HEK293T (cell line): ENCODE measurements at regions not wholly inside any gene's neighbourhood (a gene's known extent, or its start where the extent isn't known, plus 50 kb on each side); places are given as distances from the start of the nearest gene placed in this dataset.

Source experiments
- CTCF ChIA-PET: fragments of 350-600 bp; formaldehyde crosslinking; extraction: SDS; loops from one replicate; lab custom pipeline; 2021; ENCODE audit warnings: antibody characterized with exemption, inconsistent platforms; lab: Yijun Ruan, JAX
- POLR2A ChIA-PET: fragments of 350-600 bp; formaldehyde crosslinking; extraction: SDS; loops from one replicate; lab custom pipeline; 2020; ENCODE audit warnings: antibody characterized with exemption, inconsistent platforms; lab: Yijun Ruan, JAX
- DNase-seq: peaks from one replicate; pipeline ENCODE4 v3.0.0; 2012; ENCODE audit warnings: mixed read lengths; ENCODE audit errors: extremely low spot score
- ARNT ChIP-seq: fragments of 450-650 bp; IDR thresholded peaks from 2 replicates; pipeline ENCODE4 v1.6.1; 2017; ENCODE audit warnings: mild to moderate bottlenecking
- BHLHE40 ChIP-seq: fragments of 450-650 bp; IDR thresholded peaks from 2 replicates; pipeline ENCODE4 v1.6.1; 2016; ENCODE audit warnings: mild to moderate bottlenecking, moderate library complexity, borderline replicate concordance
- CTBP1 ChIP-seq: fragments of 450-650 bp; IDR thresholded peaks from 2 replicates; pipeline ENCODE4 v1.6.1; 2016; ENCODE audit warnings: borderline replicate concordance
- ELF4 ChIP-seq: fragments of 450-650 bp; IDR thresholded peaks from 2 replicates; pipeline ENCODE4 v1.6.1; 2017; ENCODE audit warnings: antibody characterized with exemption
- FOXA1 ChIP-seq: fragments of 450-650 bp; IDR thresholded peaks from 2 replicates; pipeline ENCODE4 v1.6.1; 2016; ENCODE audit warnings: mild to moderate bottlenecking
- FOXK2 ChIP-seq: fragments of 450-650 bp; IDR thresholded peaks from 2 replicates; pipeline ENCODE4 v1.6.1; 2016; ENCODE audit warnings: mild to moderate bottlenecking
- FOXM1 ChIP-seq: fragments of 450-650 bp; IDR thresholded peaks from 2 replicates; pipeline ENCODE4 v1.6.1; 2017; ENCODE audit warnings: mild to moderate bottlenecking, borderline replicate concordance
- HDGF ChIP-seq: fragments of 450-650 bp; IDR thresholded peaks from 2 replicates; pipeline ENCODE4 v1.6.1; 2017; ENCODE audit warnings: antibody characterized with exemption, borderline replicate concordance
- L3MBTL2 ChIP-seq: fragments of 450-650 bp; conservative IDR thresholded peaks from 2 replicates; pipeline ENCODE4 v1.6.1; 2016; ENCODE audit warnings: mild to moderate bottlenecking
- LEF1 ChIP-seq: fragments of 450-650 bp; IDR thresholded peaks from 2 replicates; pipeline ENCODE4 v1.6.1; 2017; ENCODE audit warnings: mild to moderate bottlenecking, borderline replicate concordance
- NFRKB ChIP-seq: fragments of 450-650 bp; IDR thresholded peaks from 2 replicates; pipeline ENCODE4 v1.6.1; 2016; ENCODE audit warnings: mild to moderate bottlenecking, moderate library complexity
- SP1 ChIP-seq: fragments of 450-650 bp; IDR thresholded peaks from 2 replicates; pipeline ENCODE4 v1.6.1; 2017
- SUZ12 ChIP-seq: fragments of 450-650 bp; IDR thresholded peaks from 2 replicates; pipeline ENCODE4 v1.6.1; 2016; ENCODE audit warnings: mild to moderate bottlenecking
- TARDBP ChIP-seq: fragments of 450-650 bp; IDR thresholded peaks from 2 replicates; pipeline ENCODE4 v1.6.1; 2016
- ZNF384 ChIP-seq: fragments of 450-650 bp; IDR thresholded peaks from 2 replicates; pipeline ENCODE4 v1.6.1; 2016
- TF ChIP-seq, protein P1 (sequence below): fragments of 450-650 bp; IDR thresholded peaks from 2 replicates; pipeline ENCODE4 v1.6.1; 2016

DNA sequence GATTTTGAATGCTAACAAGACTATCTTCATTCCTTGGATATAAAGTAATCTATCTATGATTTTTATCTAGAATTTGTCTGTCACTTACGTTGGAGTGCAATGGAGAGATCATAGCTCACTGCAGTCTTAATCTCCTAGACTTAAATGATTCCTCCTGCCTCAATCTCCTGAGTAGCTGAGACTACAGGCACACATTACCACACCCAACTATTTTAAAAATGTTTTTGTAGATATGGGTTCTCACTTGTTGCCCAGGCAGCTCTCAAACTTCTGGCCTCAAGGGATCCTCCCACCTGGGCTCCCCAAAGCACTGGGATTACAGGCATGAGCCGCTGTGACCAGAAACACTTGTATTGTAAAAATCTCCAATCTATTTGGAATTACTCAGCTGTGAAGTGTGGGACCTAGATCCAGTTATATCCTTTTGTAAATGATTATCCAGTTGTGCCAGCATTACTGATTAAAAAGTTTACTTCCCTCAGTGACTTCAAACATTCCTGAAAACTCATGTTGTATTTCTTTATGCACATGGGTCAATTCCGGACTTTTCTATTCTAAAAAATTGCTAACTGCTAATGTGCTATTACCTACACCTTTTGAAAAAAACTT, 1793.8 kb upstream of the WWC1 start:
- POLR2A ChIA-PET = no interaction called here

DNA sequence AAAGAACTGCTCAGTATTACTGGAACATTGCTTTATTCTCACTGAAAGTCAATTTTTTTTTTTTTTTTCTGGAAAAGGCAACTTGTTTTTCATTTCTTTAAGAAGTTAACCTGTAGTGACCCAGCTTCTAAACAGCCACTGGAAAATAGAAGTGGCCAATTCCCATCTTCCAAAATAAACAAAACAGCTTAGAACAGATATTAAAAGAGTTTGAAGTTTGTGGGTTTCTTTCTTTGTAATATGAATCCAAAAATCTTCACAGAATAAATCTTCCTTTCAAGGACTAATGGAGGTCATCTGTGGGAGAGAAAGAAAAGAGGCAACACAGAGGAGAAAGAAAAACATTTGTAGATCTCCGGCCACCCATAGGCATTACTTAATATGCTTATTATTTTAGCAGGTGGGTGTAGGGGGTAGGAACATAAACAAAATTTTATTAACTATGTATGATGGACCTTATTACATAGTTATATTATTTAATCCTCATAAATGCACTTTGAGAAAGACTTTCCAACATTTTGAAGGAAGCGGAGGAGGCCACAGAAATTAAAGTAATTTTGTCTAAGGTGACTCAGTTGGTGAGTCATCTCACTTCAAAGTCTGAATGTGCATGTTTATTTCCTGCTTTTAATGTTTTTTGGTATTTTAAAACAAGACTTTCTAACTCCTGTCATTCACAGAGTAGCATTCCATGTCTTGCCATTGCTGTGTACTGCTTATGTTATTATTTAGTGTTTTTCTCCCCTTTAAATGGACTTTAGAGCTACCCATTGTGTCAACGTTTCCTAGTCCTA, 1791.8 kb upstream of the WWC1 start:
- CTCF ChIA-PET = no interaction called here
- POLR2A ChIA-PET = no interaction called here
- TF ChIP-seq L3MBTL2 (no peak), ARNT (no peak)
- TF ChIP-seq, protein P1, sequence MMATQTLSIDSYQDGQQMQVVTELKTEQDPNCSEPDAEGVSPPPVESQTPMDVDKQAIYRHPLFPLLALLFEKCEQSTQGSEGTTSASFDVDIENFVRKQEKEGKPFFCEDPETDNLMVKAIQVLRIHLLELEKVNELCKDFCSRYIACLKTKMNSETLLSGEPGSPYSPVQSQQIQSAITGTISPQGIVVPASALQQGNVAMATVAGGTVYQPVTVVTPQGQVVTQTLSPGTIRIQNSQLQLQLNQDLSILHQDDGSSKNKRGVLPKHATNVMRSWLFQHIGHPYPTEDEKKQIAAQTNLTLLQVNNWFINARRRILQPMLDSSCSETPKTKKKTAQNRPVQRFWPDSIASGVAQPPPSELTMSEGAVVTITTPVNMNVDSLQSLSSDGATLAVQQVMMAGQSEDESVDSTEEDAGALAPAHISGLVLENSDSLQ = no peak
- DNase-seq = no peak

More for the DNA sequence above, 1793.8 kb upstream of the WWC1 start:
- CTCF ChIA-PET = interaction anchor here (0.6 kb wide), 2 partner anchors 57 to 253 kb away, joined by 3 to 9 read pairs; no protein-coding TSS in a partner anchor
- no peak for TF ChIP-seq L3MBTL2
- TF ChIP-seq ELF4 = no peak
- no peak for TF ChIP-seq CTBP1
- no peak for TF ChIP-seq FOXA1
- TF ChIP-seq HDGF = no peak
- TF ChIP-seq, protein P1 = no peak
- TF ChIP-seq SP1 = no peak
- TF ChIP-seq BHLHE40 = no peak
- no peak for TF ChIP-seq LEF1
- TF ChIP-seq FOXK2 = no peak
- TF ChIP-seq ZNF384 = no peak
- TF ChIP-seq FOXM1 = no peak
- TF ChIP-seq TARDBP = no peak
- TF ChIP-seq NFRKB = no peak
- no peak for TF ChIP-seq ARNT
- no peak for TF ChIP-seq SUZ12
- no peak for DNase-seq

DNA sequence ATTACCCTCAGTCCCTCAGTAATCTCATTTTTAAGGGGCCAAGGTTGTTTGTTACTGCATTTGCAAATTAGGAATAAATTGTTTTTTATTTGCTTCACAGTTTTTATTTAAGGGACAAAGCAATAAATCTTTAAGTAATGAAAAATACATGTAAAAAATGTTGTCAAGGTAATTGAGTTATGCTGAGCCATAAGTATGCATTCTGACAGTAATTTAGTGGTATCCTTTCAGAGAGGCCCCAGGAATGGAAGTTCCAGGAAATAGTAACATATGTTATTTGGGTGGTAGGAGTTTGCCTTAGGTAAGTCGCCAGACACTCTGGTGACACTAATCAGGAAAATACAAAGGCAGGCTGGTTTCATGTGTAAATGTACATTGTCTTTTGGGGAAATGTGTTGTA, 1787.9 kb upstream of the WWC1 start:
- DNase-seq = no peak
- CTCF ChIA-PET = no interaction called here
- POLR2A ChIA-PET = no interaction called here
- TF ChIP-seq FOXA1 (no peak), SP1 (no peak), BHLHE40 (no peak), NFRKB (no peak), FOXM1 (no peak), ARNT (no peak), HDGF (no peak), ZNF384 (no peak), LEF1 (no peak), FOXK2 (no peak), TARDBP (no peak)
- TF ChIP-seq, protein P1 = no peak

DNA sequence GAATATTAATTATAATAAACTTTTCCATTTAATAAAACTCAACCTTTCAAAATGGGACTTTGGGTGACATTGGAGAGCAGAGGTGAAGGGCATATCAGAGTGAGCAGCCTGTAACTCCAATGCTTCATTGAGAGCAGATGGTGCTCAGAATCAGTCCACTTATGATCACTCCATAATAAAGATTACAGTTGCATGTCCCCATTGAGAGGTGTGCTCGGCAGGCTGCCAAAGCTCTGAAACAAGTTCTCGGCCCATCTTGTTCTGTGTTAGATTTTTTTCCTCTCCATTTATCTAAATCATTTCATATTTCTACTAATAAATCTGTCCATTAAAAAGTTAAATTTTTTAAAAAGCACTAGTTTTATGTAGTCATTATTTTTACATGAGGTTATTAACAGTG, 1786.4 kb upstream of the WWC1 start:
- TF ChIP-seq ELF4 (no peak), CTBP1 (no peak), SP1 (no peak), ZNF384 (no peak), BHLHE40 (no peak), LEF1 (no peak), L3MBTL2 (no peak)
- TF ChIP-seq, protein P1 = no peak
- ChIA-PET CTCF (no interaction called here), POLR2A (no interaction called here)
- DNase-seq = no peak

DNA sequence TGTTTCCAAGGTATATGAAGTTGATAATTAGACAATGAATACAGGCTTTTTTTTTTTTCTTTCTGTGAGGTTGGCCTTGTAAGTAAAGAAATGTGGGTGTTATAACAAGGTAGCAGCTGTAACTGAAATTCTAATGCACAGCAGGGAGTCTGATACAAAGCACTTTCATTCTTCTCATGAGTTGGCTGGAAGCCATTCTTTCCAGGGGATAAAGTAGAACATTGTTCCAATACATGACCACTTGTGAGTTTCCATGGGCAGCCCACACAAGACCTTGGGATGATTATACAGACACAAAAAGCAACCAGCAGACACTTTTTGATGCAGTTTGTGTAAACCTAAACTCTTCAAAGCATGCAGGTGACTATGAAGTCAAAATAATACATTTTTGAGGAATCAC, 1785.9 kb upstream of the WWC1 start:
- POLR2A ChIA-PET = no interaction called here
- TF ChIP-seq ARNT (no peak), FOXA1 (no peak), TARDBP (no peak), BHLHE40 (no peak), FOXM1 (no peak), SUZ12 (no peak), SP1 (no peak), NFRKB (no peak), ELF4 (no peak), ZNF384 (no peak), LEF1 (no peak), CTBP1 (no peak), FOXK2 (no peak), L3MBTL2 (no peak), HDGF (no peak)
- TF ChIP-seq, protein P1 = no peak
- no peak for DNase-seq
- CTCF ChIA-PET = no interaction called here
